Embryonic facial prominence (tissue), 1 donor: ENCODE measurements at regions not wholly inside any gene's neighbourhood (a gene's known extent, or its start where the extent isn't known, plus 50 kb on each side); places are given as distances from the start of the nearest gene placed in this dataset.
A peak's percentile ranks its signal among the peaks of the same experiment; 100 is the strongest.
"Not testable (repeated sequence)": the region's sequence is repeated elsewhere in the genome, so short reads cannot be mapped to it uniquely, and the experiment has no call there.

Source experiments
- DNase-seq: peaks from one replicate; pipeline ENCODE4 v3.0.0-alpha.2; 2016; ENCODE audit errors: extremely low spot score

DNA sequence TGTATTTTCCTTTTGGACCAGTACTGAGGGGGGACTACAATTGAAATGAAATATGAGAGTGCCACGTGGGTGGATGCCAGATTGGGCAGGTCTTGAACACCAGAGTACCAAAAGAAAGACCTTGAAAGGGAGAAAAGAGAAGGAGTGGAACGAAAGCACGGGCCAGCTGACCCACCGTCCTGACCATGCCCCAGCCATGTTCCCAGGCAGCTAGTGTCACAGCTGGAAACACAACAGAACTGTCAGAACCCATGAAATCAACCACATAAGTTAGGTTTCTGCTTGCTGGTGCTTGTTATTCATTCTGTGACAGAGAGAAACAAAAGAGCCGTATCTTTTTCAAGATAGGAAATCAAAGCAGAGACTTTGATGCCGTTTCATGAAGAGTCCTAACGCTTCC is 268.8 kb downstream of the MEX3B start:
- no peak for DNase-seq

DNA sequence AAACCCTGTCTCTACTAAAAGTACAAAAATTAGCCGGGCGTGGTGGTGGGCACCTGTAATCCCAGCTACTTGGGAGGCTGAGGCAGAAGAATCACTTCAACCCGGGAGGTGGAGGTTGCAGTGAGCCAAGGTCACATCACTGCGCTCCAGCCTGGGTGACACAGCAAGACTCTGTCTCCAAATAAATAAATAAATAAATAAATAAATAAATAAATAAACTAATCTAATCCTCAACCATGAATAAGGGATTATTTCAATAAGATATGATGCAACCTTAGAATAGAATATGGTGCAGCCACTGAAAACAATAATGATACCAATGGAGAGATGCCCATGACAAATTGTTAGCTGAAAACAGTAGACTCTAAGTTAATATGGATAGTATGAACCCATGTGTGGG is 270.0 kb downstream of the MEX3B start:
- DNase-seq, result not testable (repeated sequence)

DNA sequence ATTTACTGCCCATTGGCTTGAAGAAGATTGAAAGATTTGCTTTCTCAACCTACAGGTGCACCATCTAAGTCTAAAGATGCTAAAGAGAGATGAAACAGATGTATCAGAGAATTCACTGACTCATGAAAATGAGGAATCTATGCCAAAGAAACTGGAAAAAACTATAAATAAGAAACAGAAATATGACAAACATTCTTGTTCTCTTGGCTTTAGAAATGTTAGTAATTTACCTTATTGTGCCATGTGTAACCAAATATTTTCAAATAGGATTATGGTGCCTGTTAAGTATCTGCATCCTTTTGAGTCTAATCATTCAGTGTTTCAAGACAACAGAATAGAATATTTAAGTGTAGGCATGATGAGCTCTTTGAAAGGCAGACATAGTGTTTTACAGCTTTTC is 271.5 kb downstream of the MEX3B start:
- no peak for DNase-seq

DNA sequence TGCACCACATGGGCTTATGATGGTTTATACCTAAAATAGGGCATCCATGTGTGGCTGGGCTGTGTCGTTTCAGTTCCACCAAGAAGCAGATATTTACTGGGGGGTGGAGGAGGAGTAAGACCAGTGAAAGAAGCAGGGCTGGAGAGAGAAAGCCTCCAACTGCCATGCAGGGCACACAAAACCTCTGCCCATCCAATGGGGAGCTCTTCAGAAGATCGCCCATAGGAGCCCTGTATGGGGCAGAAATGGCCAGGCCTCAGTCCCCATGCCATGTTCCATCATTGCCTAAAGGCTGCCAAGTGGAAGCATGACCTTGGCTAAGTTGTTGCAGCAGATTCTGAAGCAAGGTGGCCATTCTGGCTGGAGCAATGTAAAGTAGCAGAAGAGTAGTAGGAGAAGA is 277.0 kb downstream of the MEX3B start:
- DNase-seq, result no peak

- DNase-seq, result no peak
These were observed 278.9 kb downstream of the MEX3B start for GRCh38 chr15:81766829-81767475.

DNA sequence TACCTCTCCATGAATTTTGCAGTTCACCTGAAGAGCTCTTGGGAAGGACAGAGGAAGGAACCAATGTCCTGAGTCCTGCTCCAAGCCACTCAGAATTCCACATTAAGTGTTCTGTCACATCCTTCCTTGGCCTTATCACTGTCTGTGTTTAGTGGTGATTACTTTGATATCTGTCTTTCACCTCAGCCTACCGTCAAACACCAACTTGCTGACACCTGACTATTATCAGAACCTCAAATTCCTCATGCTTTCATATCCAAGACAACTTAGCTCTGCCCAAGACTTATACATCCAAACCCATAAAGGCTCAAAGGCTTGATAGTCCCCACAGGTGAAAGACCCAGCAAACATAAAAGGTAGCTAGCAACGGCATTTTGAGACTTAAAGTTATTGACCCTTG is 280.0 kb downstream of the MEX3B start:
- DNase-seq, result no peak

DNA sequence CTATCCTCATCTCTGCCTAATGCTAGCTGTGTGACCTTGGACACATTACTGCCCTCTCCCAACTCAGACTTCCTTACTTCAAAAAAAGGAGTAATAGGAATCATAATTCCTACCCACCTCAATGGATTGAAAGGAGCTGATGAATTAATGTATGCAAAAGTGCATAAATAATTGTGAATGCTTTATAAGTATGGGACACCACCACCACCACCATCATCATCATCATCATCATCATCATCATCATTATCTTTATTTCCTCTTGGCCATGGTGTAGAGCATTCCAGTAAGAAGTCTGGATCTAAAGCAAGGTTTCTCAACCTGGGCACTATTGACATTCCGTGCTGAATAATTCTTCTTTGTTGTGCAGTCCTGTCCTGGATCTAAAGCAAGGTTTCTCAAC is 282.5 kb downstream of the MEX3B start:
- DNase-seq, result no peak

- DNase-seq, result no peak
These were observed 285.1 kb downstream of the MEX3B start for GRCh38 chr15:81760686-81761085.

DNA sequence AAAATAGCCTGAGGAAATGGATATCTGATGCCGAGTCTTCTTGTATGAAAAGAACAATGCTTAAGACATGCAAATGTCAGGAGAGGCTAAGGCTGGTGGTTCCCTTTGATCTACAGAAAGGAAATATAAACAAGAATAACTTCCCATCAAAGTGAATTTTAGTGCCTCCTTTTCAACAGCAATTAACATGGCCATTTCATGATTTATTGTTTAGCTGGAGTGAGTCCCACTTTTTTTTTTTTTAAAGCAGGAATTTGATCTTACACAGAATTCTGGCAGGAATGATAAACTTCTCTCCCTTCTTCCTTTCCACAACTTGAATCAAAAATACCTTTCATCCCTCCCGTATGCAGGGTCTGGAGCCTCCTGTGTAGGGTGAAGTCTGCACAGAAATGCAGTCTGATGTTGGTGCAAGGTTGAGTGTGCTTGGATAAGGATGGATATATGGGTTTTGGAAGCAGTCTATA is 287.0 kb downstream of the MEX3B start:
- DNase-seq, result no peak

- DNase-seq, result no peak
These were observed 290.2 kb downstream of the MEX3B start for GRCh38 chr15:81755626-81756025.

- no peak for DNase-seq
These were observed 291.7 kb downstream of the MEX3B start for GRCh38 chr15:81754078-81754477.

DNA sequence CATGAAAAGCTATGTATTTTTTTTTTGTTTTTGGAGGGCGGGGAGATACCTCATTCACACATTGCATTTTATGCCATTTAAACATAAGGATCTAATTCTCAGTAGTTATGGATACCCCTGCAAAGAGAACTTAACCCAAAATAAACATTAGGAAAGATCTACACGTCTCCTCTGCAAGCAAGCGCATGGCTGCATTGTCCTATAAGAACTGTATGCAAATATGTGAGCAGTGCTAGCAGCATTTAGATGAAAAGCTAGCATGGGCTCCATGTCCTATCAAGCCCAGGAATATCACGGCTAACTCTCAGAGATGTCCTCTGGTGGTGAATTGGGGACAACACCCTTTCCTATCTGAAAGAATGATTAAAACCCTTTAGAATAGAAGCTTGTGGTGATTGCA is 292.8 kb downstream of the MEX3B start:
- DNase-seq, result peak; percentile 81

GRCh38 chr15:81752546-81752942 is 293.3 kb downstream of the MEX3B start:
- DNase-seq, result peak; percentile 83

DNA sequence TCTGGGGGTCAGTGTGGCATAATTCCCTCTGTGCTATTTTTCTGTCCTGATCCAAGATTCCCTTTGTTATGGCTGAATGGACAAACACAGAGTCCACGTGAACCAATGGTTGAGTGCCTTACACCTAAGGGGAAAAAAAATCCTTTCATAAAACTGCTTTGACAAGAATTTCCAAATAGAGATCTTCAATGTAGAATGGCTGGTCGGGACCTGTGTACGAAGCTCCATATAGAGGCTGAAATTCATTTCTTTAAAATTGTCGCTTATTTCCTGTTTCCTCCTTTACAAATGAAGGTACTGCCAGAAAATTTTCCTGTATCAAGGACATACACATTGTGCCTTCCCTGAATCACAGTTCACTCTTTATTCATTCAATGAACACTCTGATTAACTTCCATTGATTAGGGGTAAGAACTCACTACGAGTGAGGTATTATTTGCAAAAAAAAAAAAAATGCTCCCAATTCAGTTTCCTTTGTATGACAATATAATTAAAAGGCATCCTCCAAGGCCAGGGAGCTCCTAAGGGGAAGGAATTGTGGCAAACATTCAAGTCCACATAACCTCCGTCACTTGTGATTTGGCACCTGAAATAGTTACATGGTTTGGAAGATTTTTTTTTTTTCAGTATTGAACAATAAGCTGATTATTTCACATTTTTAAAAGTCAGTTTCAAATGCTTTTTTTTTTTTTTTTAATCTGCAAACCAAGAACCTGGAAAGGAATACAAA is 293.8 kb downstream of the MEX3B start:
- DNase-seq, result no peak

DNA sequence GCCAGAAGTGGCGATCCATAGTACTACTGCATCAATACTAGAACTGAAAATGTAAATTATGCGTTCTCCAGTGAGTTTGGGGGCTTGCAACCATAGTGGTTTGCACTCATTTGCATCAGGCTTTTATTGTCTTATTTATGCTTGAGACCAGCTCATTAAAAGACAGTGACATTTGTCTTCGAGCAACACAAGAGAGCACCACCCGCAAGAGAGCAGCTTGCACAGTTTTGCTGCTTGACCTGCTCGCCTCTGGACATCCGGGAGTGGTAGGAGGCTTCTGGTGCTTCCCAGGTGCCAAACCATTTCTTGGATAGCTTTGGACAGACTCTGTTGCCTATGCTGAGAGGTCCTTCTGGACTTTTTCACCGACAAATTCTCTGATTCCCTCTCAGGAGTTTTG is 294.6 kb downstream of the MEX3B start:
- no peak for DNase-seq

- no peak for DNase-seq
These were observed 296.0 kb downstream of the MEX3B start for GRCh38 chr15:81749716-81750375.

- no peak for DNase-seq
These were observed 298.3 kb downstream of the MEX3B start for GRCh38 chr15:81747482-81747881.

GRCh38 chr15:81747026-81747425 is 298.8 kb downstream of the MEX3B start:
- no peak for DNase-seq

DNA sequence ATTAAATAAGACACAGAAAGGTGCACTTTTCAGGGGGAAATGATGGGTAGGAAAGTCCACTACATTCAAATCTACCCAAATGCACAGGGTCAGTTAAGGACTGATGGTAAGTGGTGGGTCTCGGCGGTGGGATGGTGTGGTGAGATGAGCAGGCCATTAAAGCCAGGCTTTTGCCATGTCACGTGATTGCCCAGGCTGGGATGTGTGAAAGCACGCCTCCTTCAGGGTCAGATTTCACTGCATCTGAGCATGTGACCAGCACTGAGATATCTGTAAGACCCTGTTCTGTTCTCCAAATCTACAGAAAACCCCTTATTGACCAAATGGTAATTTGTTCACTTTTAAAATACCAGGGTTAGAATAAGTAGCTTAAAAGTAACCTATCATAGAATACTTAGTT is 301.5 kb downstream of the MEX3B start:
- DNase-seq, result no peak

DNA sequence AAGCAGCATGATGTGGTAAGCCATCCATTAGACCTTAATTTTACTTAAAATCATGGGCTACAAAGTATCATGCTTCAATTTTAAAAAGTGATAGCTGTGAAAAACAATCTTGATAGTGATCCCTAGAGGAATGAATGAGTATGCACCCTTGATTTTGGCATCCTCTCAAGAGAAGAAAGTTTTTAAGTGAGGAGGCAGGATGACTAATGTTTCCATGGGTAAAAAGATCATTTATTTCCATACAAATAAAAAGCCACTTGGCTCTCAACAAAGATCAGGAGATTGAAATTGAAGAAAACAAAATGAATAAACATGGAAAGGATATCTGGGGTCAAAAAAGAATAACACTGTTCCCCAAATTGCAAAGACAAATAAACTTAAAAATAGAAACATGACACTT is 305.4 kb downstream of the MEX3B start:
- DNase-seq, result no peak

DNA sequence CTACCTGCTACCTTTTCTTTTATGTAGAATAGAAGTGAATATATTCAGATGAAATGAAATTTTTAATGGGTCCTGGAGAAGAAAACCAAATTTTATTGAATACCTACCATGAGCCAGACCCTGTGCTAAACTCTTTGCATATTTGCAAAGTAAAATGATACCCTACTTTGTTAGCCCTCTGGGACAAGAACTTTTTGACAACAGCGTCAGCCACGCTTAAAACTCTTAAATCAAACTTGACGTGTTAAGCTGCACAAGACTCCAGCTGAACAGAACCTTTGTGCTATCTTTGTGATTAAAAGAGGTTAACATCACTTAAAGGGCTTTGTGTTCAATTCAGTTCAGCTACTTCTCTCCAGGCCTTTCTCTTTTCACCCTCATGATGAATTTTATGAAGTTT is 316.5 kb downstream of the MEX3B start:
- no peak for DNase-seq

DNA sequence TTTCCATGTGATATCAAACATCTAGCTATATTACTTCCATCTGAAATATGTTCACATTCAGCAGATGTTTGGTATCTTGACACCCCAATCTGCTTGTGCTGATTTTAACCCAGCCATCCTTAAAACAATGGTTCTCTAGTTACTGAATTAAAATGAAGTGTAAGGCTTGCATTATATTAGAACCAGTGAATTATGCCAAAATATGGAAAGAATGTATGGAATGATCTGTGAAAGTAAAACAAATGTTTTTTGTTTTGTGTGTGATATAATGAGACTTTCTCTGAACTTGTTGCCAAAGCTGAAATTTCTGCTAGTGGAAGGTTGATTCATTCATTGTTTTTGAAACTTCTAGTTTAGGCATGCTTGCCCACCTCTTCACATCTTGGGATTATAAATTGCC is 317.1 kb downstream of the MEX3B start:
- DNase-seq, result no peak

DNA sequence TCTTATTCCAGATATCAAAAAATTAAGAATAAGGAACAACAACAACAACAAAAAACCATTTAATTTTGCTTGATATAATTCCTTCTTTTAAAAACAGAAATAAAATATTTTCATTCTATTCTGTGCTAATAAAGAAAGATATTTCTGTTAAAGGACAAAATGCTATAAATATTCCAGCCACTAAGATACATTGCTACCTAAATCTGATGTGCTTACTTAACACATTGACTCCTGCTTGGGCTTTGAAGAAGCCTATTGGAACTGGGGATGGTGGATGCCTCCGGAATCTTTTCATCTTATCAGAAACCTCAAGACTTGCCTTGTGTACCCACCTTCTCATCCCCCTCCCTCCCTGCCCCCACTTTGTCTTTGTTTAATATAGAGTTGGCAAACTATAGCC is 320.2 kb downstream of the MEX3B start:
- DNase-seq, result no peak
